WERI-Rb-1 (cell line): ENCODE measurements at regions not wholly inside any gene's neighbourhood (a gene's known extent, or its start where the extent isn't known, plus 50 kb on each side); places are given as distances from the start of the nearest gene placed in this dataset.
A peak's percentile ranks its signal among the peaks of the same experiment; 100 is the strongest.
"Not testable (repeated sequence)": the region's sequence is repeated elsewhere in the genome, so short reads cannot be mapped to it uniquely, and the experiment has no call there.

Source experiments
- DNase-seq: peaks from one replicate; pipeline ENCODE4 v3.0.0-alpha.2; 2020
- H3K27ac ChIP-seq: fragments of 250-450 bp; sonication (Bioruptor Pico); 2 replicates; pipeline ENCODE4 v1.5.1; 2020; ENCODE audit warnings: mild to moderate bottlenecking, moderate library complexity
- H3K27me3 ChIP-seq: fragments of 250-450 bp; sonication (Bioruptor Pico); 2 replicates; pipeline ENCODE4 v1.5.1; 2021; ENCODE audit warnings: mild to moderate bottlenecking, low read depth, moderate library complexity; ENCODE audit not compliant: insufficient read depth, severe bottlenecking
- H3K36me3 ChIP-seq: fragments of 250-450 bp; sonication (Bioruptor Pico); 2 replicates; pipeline ENCODE4 v1.5.1; 2020; ENCODE audit warnings: mild to moderate bottlenecking, moderate library complexity
- H3K4me3 ChIP-seq: 2 replicates; pipeline ENCODE4 v1.5.1; 2011; ENCODE audit warnings: low read depth, mild to moderate bottlenecking, control low read depth, low read length
- H3K9me3 ChIP-seq: fragments of 250-450 bp; sonication (Bioruptor Pico); 2 replicates; pipeline ENCODE4 v1.5.1; 2021; ENCODE audit warnings: mild to moderate bottlenecking, moderate library complexity; ENCODE audit not compliant: severe bottlenecking
- CTCF ChIP-seq: IDR thresholded peaks from 2 replicates; pipeline ENCODE4 v1.5.1; 2011; ENCODE audit warnings: low read depth, mild to moderate bottlenecking, control low read depth, inconsistent platforms, low read length

GRCh38 chr1:228555074-228555994 is 68.2 kb downstream of the RNF187 start:
- no peaks in the 10 kb centered on the region for H3K27me3 ChIP-seq
- DNase-seq: peak; percentile 14
- H3K27ac ChIP-seq: no peak overlapping the region
- no peak overlapping the region for H3K4me3 ChIP-seq
- H3K9me3 ChIP-seq: no peaks in the 10 kb centered on the region
- TF ChIP-seq CTCF: no peak
- H3K36me3 ChIP-seq: no peaks in the 10 kb centered on the region

- H3K4me3 ChIP-seq: peak overlapping the region; percentile 37
- not testable (repeated sequence) for H3K9me3 ChIP-seq, H3K27me3 ChIP-seq, H3K27ac ChIP-seq, H3K36me3 ChIP-seq
- peak; percentile 12 for DNase-seq
Observed at GRCh38 chr1:228556634-228557430, 69.7 kb downstream of the RNF187 start.
